GM18505 (cell line): ENCODE measurements at regions not wholly inside any gene's neighbourhood (a gene's known extent, or its start where the extent isn't known, plus 50 kb on each side); places are given as distances from the start of the nearest gene placed in this dataset.

ENCODE experiments used
- ATAC-seq: cut with Tn5 transposase; IDR thresholded peaks from one replicate; pipeline ENCODE4 v1.9.1; 2021; ENCODE audit not compliant: unreplicated experiment
- POLR2A ChIP-seq: IDR thresholded peaks from 4 replicates; pipeline ENCODE4 v1.6.1; 2011; ENCODE audit warnings: borderline replicate concordance; ENCODE audit not compliant: insufficient read depth, insufficient read length; ENCODE audit errors: extremely low read depth

DNA sequence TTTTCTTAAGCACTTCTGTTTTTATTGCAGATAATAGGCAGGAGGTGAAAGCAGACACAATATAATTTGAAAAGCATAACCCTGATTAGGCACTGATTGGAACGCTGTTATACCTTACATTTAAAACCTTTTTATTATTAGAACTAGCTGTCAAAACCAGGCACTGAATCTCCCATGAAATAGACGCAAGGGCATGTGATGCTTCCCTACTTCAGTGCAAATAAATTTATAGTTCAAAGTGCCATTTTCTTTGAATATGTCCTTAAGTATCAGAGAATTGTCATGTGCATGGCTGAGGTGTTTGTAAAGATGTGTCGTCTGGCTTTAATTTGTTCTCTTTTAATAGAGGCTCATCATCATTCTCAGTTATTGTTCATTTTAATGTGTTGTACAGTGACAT is 386.0 kb downstream of the NR2F2 start:
- TF ChIP-seq POLR2A = no peak
- no peak for ATAC-seq

GRCh38 chr15:96720251-96720650 is 389.8 kb downstream of the NR2F2 start:
- no peak for TF ChIP-seq POLR2A
- ATAC-seq = no peak

GRCh38 chr15:96720656-96721055 is 390.2 kb downstream of the NR2F2 start:
- ATAC-seq = no peak
- TF ChIP-seq POLR2A = no peak

DNA sequence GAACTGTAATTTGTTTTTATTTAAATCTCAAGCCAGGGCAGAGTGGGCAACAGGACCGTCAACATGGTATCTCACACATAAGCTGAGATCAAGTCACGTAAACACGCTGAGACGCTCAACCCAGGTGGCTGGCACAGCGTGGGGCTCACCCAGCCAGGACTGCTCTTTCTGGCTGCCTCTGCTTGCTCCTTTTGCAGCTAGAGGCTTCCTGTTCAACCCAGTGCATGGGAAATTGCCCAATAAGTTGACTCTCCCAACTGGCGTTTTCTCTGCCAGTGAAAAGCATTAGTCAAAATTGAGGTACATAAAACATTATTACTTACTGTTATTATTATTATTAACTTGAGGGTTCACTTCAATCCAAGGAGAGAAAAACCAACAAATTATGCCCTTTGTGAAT is 398.1 kb downstream of the NR2F2 start:
- no peak for TF ChIP-seq POLR2A
- no peak for ATAC-seq

DNA sequence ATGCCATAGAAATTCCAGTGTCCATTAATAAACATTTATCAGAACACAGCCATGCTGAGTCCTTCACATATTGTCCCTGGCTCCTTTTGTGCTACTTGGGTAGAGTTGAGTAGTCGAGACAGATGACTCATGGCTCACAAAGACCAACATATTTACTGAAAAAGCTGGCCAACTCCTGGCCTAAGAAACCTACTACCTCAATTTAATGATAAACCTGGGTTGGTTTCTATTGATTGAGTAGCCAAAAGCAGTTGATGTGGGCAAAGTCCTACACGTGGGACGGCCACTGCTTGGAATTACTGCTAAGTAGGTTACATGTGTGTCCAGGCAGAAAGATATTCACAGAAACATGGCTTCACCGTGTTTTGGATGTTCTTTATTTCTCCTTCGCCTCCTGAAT is 402.2 kb downstream of the NR2F2 start:
- ATAC-seq = no peak
- no peak for TF ChIP-seq POLR2A

DNA sequence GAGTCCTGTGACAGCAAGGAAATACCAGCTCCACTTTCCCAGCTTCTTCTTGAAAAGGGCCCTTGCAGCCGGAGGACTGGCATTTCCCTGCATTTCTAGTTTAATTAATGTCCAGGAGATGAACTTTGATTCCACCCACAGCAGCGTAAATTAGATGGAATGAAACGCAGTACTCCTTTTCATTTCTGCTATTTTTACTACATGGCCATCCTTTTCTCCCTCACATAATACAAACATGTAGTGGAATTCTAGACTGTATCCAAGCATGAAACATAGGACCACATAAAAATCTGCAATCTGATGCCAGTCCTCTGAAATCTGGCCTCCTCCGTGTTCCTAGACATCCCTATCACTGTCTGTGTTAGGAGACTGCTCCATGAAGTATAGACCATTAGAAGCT is 403.2 kb downstream of the NR2F2 start:
- no peak for ATAC-seq
- TF ChIP-seq POLR2A = no peak

DNA sequence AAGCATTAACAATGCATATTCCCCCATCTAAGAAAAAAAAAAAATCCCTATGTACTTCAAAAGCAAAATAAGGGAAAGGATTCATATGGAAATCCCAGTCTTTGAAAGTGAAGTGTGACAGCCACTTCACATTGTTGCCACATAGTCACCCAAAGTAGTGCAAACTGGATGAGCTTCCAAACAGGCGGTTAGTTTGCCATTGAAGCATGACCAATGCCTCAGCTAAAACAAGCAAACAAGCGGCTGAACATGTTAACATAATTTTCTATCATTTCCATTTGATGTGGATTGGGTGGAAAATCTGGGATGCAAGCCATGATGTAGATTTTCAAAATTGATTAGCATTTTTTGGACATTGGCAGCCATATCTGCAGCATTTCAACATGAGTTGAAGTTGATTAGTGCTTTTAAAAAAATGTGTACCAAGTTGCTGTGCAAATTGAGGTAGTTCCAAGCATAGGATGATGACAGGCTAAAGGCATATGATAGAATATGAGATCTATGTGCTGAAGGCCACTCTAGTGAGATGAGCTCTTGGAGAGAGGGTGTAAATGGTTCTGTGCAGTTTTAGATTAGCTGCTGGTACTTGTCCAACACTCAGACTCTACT is 405.2 kb downstream of the NR2F2 start:
- ATAC-seq = no peak
- no peak for TF ChIP-seq POLR2A

- TF ChIP-seq POLR2A = no peak
- ATAC-seq = no peak
Measured at GRCh38 chr15:96736384-96736783, 405.9 kb downstream of the NR2F2 start.

DNA sequence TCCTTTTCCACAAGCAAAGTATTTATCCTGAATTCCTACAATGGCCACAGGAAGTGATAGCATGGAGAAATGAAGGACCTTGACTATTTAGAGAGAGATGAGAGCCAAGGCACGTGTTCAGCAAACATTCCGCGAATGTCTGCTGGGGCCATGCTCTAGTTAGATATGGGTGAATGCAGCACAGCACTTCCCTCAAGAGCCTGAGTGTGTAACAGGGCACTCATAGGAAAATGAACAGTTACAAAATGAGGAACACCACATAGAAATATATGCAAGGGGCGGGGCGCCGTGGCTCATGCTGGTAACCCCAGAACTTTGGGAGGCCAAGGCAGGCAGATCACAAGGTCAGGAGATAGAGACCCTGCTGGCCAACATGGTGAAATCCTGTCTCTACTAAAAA is 406.9 kb downstream of the NR2F2 start:
- TF ChIP-seq POLR2A = no peak
- no peak for ATAC-seq

GRCh38 chr15:96746665-96747064 is 416.2 kb downstream of the NR2F2 start:
- ATAC-seq = no peak
- no peak for TF ChIP-seq POLR2A

GRCh38 chr15:96747291-96747690 is 416.8 kb downstream of the NR2F2 start:
- ATAC-seq = no peak
- no peak for TF ChIP-seq POLR2A

DNA sequence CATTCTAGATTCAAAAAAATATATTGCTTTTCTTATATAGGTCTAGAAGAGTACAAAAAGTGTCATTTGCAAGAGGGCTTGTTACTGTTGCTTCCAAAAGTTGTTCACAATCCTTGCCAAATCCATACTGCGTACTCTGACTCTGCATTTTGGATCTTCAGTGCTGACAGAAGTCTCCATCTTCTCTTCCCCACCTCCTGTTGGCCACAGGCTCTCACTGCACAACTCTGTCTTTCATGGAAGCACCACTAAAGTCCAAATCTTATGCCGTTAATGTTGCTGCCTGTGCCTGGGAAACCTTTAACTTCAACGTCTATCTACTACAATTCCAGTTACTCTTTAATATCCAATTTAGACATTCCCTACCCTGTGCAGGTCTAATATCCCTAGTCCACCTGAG is 419.9 kb downstream of the NR2F2 start:
- no peak for TF ChIP-seq POLR2A
- ATAC-seq = no peak

DNA sequence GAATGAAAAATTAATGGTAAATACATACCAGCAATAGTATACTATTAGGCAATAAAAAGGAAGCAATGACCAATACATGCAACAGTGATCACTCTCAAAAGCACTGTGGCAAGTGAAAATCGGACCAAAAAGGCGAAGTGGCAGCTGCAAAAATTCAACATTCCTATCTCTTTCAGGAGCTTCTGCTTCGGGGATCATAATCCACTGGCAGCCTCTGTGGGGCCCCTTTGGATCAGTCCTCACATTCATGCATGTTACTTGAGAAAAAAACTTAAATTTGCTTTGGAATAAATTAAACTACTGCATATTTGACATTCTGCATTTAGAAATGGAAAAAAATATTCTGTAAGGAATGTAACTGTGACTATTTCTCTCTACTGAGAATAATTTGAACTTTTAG is 425.6 kb downstream of the NR2F2 start:
- ATAC-seq = no peak
- no peak for TF ChIP-seq POLR2A

GRCh38 chr15:96756656-96757055 is 426.2 kb downstream of the NR2F2 start:
- ATAC-seq = no peak
- TF ChIP-seq POLR2A = no peak

DNA sequence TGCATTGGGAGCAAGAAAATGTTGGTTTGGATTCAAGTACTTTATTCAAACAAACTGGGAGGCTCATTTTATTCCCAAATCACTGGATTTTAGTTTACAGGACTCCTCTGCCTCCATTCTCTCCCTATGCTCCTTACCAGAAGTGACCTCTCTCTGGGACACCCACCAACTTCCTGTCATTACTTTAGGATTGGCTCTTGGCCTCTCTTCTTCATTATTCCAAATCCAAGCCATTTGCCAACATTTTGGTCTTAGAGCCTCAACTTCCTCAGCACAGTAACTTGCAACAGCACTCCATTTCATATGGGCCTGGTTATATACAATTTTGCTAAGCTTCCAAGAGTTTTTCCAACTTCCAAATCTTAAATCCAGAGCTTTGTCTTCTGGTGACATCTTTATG is 432.1 kb downstream of the NR2F2 start:
- no peak for ATAC-seq
- no peak for TF ChIP-seq POLR2A
